Caki2 (cell line): ENCODE measurements at regions not wholly inside any gene's neighbourhood (a gene's known extent, or its start where the extent isn't known, plus 50 kb on each side); places are given as distances from the start of the nearest gene placed in this dataset.
"Not testable (repeated sequence)": the region's sequence is repeated elsewhere in the genome, so short reads cannot be mapped to it uniquely, and the experiment has no call there.

Experiments
- DNase-seq: peaks from one replicate; pipeline ENCODE4 v3.0.0-alpha.2; 2015; ENCODE audit warnings: low read depth
- in situ Hi-C: cut with HindIII; loops from 2 replicates; pipeline ENCODE4 v1.10.0; 2016; ENCODE audit warnings: low sequenced_read_pairs, low pct_unique_long_range_greater_than_20kb, mixed read lengths

DNA sequence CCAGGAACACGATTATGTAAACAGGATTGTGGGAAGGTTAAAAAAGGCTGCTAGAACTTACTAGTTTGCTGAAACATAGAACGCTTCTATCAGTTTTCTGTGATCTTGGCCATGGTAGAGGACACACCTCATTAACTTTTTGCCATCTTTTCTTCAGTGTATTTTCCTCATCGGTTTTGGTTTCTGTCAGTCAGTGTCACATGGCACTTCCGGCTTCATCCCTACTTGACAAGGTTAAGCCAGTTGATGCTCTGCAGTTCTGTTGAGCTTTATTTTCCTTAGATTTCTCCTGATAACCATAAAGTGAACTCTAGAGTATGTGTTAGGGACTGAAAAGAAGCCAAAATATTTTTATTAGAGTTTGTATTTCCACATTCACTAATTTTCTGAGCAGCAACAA is 147.5 kb downstream of the NDFIP2 start:
- peak; percentile 55 for DNase-seq
- in situ Hi-C loops, result no loop called here

DNA sequence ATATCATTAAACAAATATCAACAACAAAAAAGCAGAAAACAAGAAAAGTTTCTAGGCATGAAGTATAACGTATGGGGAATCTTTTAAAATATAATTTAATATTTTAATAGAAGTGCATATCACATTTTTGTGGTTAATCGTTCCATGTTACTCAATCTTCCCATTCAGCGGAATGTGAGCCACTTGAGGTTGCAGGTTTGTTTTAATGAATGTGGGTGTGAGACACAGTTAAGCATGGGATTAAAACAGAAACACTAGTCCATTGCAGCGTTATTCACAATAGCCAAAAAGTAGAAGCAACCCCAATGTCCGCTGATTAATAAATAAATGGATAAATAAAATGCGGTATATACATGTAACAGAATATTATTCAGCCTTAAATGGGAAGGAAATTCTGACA is 146.0 kb downstream of the NDFIP2 start:
- DNase-seq, result no peak
- in situ Hi-C loops, result no loop called here

DNA sequence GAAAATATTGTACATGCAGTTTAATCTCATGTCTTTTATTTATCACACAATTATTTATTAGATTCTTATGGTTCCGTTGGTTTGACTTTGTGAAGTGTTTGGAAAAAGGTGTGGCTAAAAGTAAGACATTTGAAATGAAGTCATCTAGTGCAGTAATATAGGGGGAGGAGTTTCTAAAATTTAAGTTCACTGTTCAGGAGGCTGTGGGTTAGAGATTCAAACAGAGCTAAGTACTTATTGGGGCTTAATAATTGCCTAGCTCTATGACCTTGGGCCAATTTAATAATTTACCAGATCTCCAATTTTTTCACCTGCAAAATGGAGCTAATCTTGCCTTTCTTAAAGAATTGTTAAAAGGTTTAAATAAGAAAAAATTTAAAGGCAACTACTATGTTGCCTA is 144.6 kb downstream of the NDFIP2 start:
- peak; percentile 10 for DNase-seq
- in situ Hi-C loops, result no loop called here

DNA sequence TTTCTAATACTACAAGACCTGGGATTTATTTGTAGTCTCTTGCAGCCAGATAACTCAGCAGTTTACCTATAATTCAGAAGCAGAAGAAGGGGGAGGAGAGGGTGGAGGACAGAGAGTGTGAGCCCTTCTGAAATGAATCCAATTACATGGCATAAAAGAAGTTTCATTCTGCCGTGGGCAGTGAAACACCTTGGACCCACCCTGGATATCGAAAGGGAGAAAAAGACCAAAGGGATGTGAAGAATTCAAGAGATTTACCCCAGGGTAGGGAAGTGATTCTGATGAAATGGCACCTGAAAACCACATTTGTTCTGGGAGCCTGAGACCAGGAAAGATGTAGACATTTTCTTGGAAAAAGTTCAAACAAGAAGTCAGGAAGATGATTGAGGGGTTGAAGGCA is 140.9 kb downstream of the NDFIP2 start:
- no peak for DNase-seq
- in situ Hi-C loops, result no loop called here

DNA sequence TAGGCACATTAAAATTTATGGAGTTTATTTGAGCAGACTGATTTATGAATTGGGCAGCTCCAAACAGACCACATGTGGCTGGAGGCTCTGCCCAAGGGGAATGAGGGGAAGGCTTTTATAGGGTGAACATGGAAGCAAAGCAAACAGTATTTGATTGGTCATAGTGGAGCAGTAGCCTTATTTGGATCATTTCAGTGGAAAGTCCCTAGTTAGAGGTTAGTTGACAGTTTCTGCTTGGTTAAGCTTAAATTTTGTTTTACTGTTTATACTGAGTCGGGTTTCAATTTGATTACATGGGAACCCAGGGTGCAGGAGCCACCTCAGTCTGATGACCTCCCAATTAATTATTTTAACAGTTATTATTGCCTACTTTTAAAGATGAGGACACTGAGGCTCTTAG is 140.5 kb downstream of the NDFIP2 start:
- DNase-seq, result peak; percentile 58
- in situ Hi-C loops, result no loop called here

DNA sequence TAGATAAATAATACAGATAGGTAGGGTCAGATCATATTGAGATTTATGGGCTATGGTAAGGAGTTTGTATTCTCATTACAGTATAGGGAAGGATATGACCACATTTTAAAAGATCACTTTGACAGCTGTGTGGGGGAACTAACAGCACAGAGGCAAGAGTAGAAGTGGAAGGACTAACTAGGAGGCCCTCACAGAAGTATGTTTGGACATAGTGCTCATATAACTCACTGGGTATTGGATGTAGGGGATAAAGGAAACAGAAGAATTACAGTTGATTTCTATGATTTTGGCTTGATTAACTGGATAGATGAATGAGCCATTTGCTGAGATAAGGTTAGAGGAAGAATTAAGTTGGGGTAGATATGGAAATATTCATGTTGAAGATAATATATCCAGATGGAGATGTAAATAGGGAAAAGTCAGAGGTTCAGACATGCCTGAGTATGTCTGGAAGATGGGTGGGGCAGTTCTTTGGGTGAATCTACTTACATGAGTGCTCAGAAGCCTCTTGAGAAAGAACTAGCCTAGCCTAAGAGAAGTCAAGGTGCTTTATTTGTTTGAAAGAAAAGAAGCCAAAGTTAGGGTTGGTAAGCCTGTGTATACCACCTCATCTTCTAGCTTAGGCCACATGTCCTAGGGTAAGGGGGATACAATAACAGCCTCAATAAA is 133.4 kb downstream of the NDFIP2 start:
- no peak for DNase-seq
- in situ Hi-C loops, result no loop called here

DNA sequence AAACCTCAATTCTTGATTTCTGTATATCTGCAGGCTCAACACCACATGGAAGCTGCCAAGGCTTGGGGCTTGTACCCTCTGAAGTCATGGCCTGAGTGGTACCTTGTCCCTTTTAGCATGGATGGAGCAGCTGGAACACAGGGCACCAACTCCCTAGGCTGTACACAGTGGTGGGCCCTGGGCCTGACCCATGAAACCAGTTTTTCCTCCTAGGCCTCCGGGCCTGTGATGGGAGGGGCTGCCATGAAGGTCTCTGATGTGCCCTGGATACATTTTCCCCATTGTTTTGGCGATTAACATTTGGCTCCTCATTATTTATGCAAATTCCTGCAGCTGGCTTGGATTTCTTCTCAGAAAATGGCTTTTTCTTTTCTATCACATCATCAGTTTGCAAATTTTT is 131.6 kb downstream of the NDFIP2 start:
- in situ Hi-C loops, result no loop called here
- no peak for DNase-seq

DNA sequence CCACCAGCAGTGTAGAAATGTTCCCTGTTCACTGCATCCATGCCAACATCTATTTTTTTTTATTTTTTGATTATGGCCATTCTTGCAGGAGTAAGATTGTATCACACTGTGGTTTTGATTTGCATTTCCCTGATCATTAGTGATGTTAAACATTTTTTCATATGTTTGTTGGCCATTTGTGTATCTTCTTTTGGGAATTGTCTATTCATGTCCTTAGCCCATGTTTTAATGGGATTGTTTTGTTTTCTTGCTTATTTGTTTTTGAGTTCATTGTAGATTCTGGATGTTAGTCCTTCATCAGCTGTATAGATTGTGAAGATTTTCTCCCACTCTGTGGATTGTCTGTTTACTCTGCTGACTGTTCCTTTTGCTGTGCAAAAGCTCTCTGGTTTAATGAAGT is 126.9 kb downstream of the NDFIP2 start:
- in situ Hi-C loops, DNase-seq: not testable (repeated sequence)
